Breast epithelium (tissue), 4 donors: ENCODE measurements at regions not wholly inside any gene's neighbourhood (a gene's known extent, or its start where the extent isn't known, plus 50 kb on each side); places are given as distances from the start of the nearest gene placed in this dataset.

Experiments used
- DNase-seq, 2 donors: peaks; one replicate each; pipeline ENCODE4 v3.0.0-alpha.2; 2019; ENCODE audit warnings: low spot score in 2 of 2
- H3K27ac ChIP-seq, 2 donors: fragments of 200-600 bp; sonication (generic) in 1 of 2; one replicate each; pipeline ENCODE4 v1.5.1; 2016 to 2019; ENCODE audit warnings: mild to moderate bottlenecking in 1 of 2
- H3K27me3 ChIP-seq, 2 donors: fragments of 200-600 bp; sonication (generic) in 1 of 2; one replicate each; pipeline versions ENCODE4 v1.5.1 to v1.6.0; 2017 to 2019; ENCODE audit warnings: control low read depth in 1 of 2, mild to moderate bottlenecking in 1 of 2
- H3K36me3 ChIP-seq: fragments of 200-600 bp; one replicate; pipeline ENCODE4 v1.5.1; 2019
- H3K4me1 ChIP-seq, 2 donors: fragments of 200-600 bp; sonication (generic); one replicate each; pipeline ENCODE4 v1.5.1; 2016 to 2019; ENCODE audit warnings: control low read depth in 1 of 2
- H3K4me3 ChIP-seq, 3 donors: fragments of 200-600 bp; sonication (generic); 1 replicate in 2 of 3; 2 replicates in 1 of 3; pipeline ENCODE4 v1.5.1; 2016 to 2019; ENCODE audit warnings: mild to moderate bottlenecking in 3 of 3, moderate library complexity in 2 of 3
- H3K9me3 ChIP-seq, 2 donors: fragments of 200-600 bp; sonication (generic) in 1 of 2; one replicate each; pipeline ENCODE4 v1.5.1; 2016 to 2019; ENCODE audit warnings: control low read depth in 1 of 2
- POLR2A ChIP-seq: fragments of 450-650 bp; IDR thresholded peaks from one replicate; pipeline ENCODE4 v1.6.1; 2016; ENCODE audit warnings: antibody characterized with exemption, mild to moderate bottlenecking, moderate library complexity
- POLR2AphosphoS5 ChIP-seq, 3 donors: sonication (generic); formaldehyde crosslinking; IDR thresholded peaks; one replicate each; pipeline ENCODE4 v1.6.1; 2017; ENCODE audit warnings: antibody characterized with exemption in 3 of 3
- intact Hi-C: fragments of 100-400 bp; cut with DNase I; formaldehyde crosslinking; loops from one replicate; pipeline ENCODE4 v1.15.1; 2023; ENCODE audit warnings: low total_unique reads
- TF ChIP-seq, protein P1 (sequence below), 3 donors: fragments of 450-650 bp; IDR thresholded peaks; one replicate each; pipeline ENCODE4 v1.5.1; 2016 to 2017; ENCODE audit warnings: antibody characterized with exemption in 3 of 3, mild to moderate bottlenecking in 3 of 3, moderate library complexity in 3 of 3

DNA sequence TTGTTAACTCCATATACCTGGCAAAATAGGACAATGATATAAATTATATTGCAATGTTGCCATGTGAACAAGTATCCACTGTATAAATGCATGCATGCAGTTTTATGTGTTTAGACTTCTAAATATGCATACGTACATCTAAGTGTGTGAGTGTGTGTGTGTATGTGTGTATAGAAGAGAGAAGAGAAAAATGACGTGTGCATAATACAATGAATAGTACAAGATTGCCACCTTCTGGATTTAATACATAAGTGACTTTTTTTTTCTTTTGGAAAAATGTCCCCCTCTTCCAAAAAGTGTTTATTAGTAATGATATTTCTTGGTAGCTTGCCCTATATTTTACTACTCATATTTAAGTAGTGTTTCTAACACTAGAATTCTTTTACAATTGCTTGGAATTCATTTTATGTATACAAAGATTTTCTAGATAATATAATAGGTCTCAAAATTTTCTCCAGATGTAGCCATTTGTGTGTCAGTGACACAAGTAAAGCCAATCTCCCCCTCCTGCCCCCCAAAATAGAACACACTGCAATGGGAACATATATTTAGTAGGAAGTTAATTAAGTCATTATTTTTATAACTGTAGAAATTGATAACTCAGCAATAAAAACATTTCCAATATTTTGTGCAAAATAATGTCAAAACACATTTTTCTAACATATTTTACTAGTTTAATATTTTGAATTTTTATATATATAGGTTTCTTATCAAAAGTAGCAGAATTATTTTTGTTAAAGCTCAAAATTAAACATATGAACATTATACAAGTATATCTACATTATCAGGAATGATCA lies 783.3 kb upstream of the ATXN8OS start:
- DNase-seq, result no peak
- H3K27ac ChIP-seq, result no peak overlapping the region
- H3K4me1 ChIP-seq, result no peaks in the 10 kb centered on the region
- H3K4me3 ChIP-seq, result no peak overlapping the region
- intact Hi-C loops, result no loop called here
- H3K27me3 ChIP-seq, result no peaks in the 10 kb centered on the region
- no peaks in the 10 kb centered on the region for H3K36me3 ChIP-seq
- H3K9me3 ChIP-seq, result no peaks in the 10 kb centered on the region
- TF ChIP-seq POLR2A, result no peak
- no peak for TF ChIP-seq POLR2AphosphoS5 (IDR thresholded peaks at IDR 0.05)
- TF ChIP-seq, protein P1, sequence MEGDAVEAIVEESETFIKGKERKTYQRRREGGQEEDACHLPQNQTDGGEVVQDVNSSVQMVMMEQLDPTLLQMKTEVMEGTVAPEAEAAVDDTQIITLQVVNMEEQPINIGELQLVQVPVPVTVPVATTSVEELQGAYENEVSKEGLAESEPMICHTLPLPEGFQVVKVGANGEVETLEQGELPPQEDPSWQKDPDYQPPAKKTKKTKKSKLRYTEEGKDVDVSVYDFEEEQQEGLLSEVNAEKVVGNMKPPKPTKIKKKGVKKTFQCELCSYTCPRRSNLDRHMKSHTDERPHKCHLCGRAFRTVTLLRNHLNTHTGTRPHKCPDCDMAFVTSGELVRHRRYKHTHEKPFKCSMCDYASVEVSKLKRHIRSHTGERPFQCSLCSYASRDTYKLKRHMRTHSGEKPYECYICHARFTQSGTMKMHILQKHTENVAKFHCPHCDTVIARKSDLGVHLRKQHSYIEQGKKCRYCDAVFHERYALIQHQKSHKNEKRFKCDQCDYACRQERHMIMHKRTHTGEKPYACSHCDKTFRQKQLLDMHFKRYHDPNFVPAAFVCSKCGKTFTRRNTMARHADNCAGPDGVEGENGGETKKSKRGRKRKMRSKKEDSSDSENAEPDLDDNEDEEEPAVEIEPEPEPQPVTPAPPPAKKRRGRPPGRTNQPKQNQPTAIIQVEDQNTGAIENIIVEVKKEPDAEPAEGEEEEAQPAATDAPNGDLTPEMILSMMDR (IDR thresholded peaks at IDR 0.05), result no peak

DNA sequence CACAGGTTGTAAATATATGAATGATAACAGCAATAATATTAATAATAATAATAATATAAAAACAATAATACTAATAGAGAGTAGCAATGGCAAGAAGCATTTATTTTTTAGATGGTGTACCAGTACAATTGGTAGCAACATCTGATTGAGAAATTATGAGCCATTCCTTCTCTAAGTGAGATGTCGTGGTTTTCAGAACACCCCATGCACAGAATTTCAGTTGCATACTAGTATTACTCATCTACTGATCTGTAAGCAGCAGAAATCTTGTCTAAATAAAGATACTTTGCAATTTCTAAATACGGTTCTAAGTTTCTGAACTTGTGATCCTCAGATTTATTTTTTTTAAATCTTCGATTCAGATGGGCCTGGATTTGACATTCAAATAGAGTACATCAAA lies 788.0 kb upstream of the ATXN8OS start:
- DNase-seq, result no peak
- Histone ChIP-seq H3K4me1 (no peaks in the 10 kb centered on the region), H3K27ac (no peak overlapping the region), H3K27me3 (no peaks in the 10 kb centered on the region), H3K4me3 (no peak overlapping the region), H3K36me3 (no peaks in the 10 kb centered on the region), H3K9me3 (no peaks in the 10 kb centered on the region)
- intact Hi-C loops, result no loop called here
- no peak for TF ChIP-seq POLR2AphosphoS5 (IDR thresholded peaks at IDR 0.05)
- TF ChIP-seq, protein P1 (IDR thresholded peaks at IDR 0.05), result no peak
- no peak for TF ChIP-seq POLR2A

DNA sequence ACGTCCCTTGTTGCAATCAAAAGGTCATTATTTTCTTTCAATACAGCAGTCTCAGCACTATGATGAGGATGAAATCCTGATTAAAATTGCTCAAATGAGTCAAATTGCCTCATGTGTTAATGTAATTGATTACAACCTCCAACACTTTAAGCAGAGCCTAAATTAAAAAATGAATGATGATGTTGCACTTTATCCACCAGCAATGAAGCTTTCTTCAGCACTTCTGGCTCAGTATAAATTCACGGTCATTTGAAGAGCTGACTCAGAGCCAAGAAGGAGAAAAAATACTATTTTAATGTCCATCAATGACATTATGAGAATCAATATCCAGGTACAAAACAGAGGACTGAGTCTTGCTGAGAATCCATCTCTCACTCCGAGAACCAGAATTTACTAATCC lies 792.6 kb upstream of the ATXN8OS start:
- Histone ChIP-seq H3K9me3 (no peaks in the 10 kb centered on the region), H3K27me3 (no peaks in the 10 kb centered on the region), H3K4me1 (no peaks in the 10 kb centered on the region), H3K27ac (no peak overlapping the region), H3K4me3 (no peak overlapping the region), H3K36me3 (no peaks in the 10 kb centered on the region)
- TF ChIP-seq, protein P1 (IDR thresholded peaks at IDR 0.05), result no peak
- TF ChIP-seq POLR2AphosphoS5 (IDR thresholded peaks at IDR 0.05) (no peak), POLR2A (no peak)
- intact Hi-C loops, result no loop called here
- DNase-seq, result no peak

DNA sequence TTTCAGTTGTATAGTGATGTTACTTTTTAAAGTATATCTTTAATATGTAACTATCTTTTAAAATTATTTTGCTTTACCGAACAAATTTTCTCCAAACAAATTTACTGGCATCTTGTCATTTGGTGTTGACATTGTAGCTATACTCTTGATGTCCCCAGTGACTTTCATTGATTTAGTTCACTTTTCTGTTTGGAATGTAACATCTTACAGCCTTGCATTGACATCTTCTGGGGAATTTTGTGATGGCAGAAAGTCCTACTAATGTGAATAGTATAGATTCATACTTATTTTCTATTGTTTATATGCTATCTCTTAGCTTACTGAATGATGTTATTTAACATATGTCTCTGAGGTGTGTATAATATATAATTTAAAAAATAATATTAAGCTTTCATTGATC lies 800.9 kb upstream of the ATXN8OS start:
- Histone ChIP-seq H3K36me3 (no peaks in the 10 kb centered on the region), H3K4me1 (no peaks in the 10 kb centered on the region), H3K9me3 (no peaks in the 10 kb centered on the region), H3K4me3 (no peak overlapping the region), H3K27ac (no peak overlapping the region), H3K27me3 (no peaks in the 10 kb centered on the region)
- no peak for TF ChIP-seq POLR2A
- TF ChIP-seq POLR2AphosphoS5 (IDR thresholded peaks at IDR 0.05), result no peak
- TF ChIP-seq, protein P1 (IDR thresholded peaks at IDR 0.05), result no peak
- DNase-seq, result no peak
- intact Hi-C loops, result loop anchor here (5.0 to 10.0 kb wide), 2 partner anchors 984 to 1168 kb away; no protein-coding TSS in a partner anchor

DNA sequence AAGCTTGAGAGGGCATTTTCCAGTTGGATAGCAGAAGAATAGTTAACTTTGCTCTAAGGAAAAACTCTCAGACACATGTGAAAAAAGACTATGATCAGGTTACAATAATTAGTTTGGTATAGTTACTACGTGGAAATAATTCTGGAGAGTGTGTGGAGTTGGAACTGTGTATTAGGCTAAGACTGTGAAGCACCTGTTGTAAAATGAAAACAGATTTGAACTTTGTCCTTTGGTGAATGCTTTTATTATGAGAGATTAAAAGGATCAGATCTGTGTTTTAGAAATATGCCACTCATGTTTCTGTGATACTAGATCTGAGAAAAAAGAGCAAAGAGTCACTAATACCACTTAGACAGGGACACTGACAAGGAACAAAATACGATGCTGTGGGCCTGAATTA lies 807.5 kb upstream of the ATXN8OS start:
- H3K27me3 ChIP-seq, result no peaks in the 10 kb centered on the region
- no peak for DNase-seq
- no peak for TF ChIP-seq POLR2AphosphoS5 (IDR thresholded peaks at IDR 0.05)
- TF ChIP-seq, protein P1 (IDR thresholded peaks at IDR 0.05), result no peak
- TF ChIP-seq POLR2A, result no peak
- intact Hi-C loops, result loop anchor here (10.0 kb wide), 1 partner anchor 1175 kb away; no protein-coding TSS in a partner anchor
- no peak overlapping the region for H3K4me3 ChIP-seq
- no peaks in the 10 kb centered on the region for H3K9me3 ChIP-seq
- H3K27ac ChIP-seq, result no peak overlapping the region
- H3K36me3 ChIP-seq, result no peaks in the 10 kb centered on the region
- no peaks in the 10 kb centered on the region for H3K4me1 ChIP-seq
